HG02763 (cell line): ENCODE measurements at regions not wholly inside any gene's neighbourhood (a gene's known extent, or its start where the extent isn't known, plus 50 kb on each side); places are given as distances from the start of the nearest gene placed in this dataset.
"Not testable (repeated sequence)": the region's sequence is repeated elsewhere in the genome, so short reads cannot be mapped to it uniquely, and the experiment has no call there.

ENCODE experiments used
- ATAC-seq: cut with Tn5 transposase; IDR thresholded peaks from one replicate; pipeline ENCODE4 v1.9.1; 2021; ENCODE audit warnings: mild to moderate bottlenecking, moderate library complexity; ENCODE audit not compliant: unreplicated experiment

DNA sequence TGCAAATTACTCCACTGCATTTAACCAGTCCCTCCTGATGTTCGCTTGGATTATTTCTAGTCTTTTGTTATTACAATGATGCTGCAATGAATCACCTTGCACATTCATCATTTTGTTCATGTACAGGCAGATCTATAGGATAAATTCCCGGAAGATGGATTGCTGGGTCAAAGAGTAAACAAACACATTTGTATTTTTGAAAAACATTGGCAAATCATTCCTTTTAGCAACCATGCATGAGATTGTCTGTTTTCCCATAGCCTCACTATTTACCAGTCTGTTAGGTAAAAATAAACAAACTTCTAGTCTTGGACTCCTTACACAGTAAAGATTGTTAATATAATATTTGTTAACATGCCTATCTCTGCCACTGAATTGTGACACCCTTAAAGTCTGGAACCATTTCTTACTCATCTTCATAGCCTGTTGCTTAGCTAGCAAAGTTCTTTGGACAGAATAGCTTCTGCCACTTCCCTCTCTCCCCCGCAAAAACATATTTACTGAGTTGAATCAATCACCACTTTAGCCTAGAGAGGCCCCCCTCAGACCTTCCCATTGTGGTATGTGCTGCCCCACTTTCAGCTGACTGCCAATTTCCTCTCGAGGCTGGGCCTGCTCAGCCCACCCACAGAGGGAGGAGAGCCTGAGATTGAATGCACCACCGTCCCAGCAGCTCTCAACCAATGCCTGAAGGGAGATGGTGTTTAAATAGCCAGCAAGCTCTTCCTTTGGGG, 108.4 kb upstream of the ATXN3L start:
- ATAC-seq: no peak

DNA sequence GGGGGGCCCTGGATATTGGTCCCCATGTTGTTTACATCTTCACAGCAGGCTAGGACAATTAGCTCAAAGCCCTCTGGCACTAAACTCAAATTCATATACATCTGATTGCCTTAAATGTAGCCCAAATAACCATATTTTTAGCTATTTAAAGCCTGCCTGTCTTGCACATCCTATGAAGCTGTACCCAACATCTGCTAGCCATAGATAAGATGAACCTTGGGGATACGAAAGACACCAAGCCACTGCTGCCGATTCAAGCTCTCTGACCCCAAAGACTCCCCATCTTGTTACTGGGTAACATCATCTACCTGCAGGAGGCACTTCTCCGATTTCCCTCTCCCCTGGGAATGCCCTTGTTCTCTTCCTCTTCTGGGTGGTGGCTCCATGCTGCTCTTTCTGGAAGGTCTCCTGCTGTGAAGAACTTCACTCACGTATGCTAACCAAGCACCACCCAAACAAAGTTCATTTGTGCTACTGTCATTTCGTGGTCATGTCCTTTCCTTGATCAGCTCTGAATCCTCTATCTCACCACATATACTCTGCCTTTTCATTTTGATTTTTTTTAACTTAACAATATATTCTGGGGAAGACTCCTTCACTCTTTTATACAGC, 107.7 kb upstream of the ATXN3L start:
- ATAC-seq: no peak

DNA sequence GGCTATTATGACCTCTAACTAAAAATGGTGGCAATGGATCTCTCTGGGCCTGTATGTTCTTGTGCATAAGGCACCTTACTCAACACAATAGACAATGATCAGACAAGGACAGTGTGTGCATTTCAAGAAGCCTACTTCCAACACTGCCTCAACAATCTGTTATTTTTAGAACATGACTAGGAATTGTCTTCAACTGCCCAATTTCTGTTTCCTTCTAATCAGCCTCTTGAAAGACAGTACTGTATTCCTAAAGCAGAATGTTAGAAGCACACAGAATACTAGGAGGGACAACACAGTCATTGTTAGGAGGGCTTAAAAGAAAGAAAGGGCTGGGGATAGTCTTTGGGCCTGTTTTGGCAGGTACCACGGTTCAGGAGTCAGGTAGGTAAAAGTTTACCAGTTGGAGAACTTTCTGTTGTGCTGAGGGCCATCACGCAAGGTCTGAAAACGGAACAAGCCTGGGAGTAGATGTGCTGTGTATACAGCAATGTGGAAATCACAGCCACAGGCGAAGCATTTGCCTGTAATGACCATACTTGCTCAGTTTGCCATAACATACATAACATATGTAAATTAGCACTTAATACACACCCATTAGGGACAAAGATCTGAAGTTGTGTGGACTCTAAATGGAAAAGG, 100.8 kb upstream of the ATXN3L start:
- ATAC-seq: no peak

DNA sequence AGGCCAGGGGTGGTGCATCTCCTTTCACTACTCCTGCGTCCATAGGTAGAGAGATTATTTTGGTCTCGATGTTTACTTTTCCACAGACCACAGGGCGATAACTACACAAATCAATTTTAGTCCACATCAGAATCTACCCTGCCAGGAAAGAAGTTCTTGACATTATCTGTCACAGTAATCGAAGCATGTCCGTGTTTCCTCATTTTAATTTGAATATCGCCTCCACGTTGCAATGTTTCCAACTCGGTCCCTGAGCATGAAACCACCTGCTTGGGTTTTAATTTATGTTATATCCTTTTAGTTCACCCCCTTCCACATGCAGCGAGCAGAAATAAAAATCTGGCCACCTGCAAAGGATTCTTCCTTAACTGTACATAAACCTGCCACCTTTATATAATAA, 100.1 kb upstream of the ATXN3L start:
- ATAC-seq: no peak

DNA sequence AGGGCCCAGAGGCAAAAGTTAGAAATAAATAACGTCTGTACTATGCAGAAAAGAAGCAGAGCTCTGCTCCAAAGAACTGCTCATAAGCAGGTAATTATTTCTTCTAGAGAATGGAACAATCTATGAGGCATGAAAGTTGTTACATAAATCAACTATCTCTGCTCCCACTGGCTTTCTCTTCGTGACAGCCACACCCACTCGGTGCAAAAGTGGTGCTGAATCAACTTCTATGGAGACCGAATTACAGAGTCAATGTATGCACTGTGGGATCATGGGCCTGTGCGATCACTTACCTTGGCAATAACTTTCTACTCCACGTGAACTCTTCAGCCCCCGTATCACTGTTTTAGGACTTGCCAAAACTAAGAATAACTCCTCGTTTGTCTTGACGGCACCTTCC, 99.4 kb upstream of the ATXN3L start:
- ATAC-seq: no peak

DNA sequence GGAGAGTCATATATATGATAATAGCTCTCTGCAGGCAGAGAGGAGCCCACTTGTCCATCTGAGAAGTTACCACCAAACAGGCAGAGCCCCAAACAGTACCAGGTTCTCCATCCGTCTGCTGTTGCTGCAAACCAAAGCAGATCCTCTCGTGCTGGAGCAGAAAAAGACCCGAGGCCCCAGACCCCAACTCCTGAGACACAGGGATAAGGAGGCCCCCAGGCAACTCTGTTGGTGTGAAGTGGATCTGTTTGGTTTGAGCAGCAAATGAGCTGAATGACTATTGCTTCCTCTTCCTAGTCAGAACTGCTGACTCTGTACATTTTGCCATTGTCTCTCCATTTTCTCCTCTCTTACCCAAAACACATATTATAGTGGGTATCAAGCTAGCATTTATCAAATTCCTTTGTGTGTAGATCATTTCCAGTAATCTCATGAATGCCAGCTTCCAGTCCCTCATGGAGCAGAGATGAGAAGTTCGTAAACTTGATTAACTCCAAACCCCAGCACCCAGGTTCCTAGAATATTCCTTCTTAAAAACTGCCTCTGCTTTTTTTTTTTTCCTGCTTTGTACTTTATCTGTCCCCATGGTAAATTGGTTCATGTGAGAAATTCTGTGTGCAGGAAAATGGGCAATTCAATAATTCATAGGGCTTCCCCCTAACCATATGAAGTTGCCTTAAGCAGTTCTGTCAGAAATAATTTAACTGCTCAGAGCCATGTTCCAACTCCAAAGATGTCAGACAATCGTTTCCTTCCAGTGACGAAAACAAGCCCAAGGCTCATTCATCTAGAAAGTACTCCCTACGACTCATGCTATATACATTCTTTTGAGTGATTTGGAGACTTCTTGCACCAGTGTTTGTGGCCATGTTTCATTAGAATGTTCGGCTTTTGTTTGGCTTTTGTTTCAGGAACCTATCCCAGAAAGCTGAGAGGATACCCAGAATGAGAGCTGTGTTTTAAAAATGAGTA, 98.6 kb upstream of the ATXN3L start:
- no peak for ATAC-seq

DNA sequence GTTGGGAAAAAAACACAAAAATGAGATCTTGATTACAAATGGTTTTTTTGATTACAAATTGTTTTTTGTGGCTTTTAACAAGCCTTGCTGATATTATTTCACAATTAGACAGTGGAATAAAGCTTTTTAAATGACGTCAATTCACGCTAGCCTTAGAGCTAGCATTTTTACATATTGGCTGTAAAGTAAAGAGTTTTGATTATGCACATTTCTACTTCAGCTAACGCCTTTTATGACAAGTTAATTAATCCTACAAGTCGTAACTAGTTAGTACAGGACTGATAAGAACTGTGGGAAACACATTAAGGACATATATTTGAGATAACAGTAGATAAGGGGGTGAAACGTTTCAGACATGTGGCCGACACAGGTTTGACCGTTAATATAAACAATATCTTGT, 95.7 kb upstream of the ATXN3L start:
- ATAC-seq: no peak

DNA sequence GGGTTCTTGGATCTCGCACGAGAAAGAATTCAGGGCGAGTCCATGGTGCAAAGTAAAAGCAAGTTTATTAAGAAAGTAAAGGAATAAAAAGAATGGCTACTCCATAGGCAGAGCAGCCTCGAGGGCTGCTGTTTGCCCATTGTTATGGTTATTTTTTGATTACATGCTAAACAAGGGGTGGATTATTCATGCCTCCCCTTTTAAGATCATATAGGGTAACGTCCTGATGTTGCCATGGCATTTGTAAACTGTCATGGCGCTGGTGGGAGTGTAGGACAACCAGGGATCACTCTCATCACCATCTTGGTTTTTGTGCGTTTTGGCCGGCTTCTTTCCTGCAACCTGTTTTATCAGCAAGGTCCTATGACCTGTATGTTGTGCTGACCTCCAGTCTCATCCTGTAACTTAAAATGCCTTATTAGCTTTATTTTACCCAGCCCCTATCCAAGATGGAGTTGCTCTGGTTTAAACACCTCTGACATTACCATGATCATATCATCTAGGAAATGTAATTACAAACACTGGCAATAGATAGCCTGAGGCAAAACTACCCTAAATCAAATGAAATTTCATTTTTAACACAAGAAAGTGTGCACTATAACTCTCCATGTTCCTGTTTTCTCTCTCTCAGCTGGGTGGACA, 94.3 kb upstream of the ATXN3L start:
- no peak for ATAC-seq

DNA sequence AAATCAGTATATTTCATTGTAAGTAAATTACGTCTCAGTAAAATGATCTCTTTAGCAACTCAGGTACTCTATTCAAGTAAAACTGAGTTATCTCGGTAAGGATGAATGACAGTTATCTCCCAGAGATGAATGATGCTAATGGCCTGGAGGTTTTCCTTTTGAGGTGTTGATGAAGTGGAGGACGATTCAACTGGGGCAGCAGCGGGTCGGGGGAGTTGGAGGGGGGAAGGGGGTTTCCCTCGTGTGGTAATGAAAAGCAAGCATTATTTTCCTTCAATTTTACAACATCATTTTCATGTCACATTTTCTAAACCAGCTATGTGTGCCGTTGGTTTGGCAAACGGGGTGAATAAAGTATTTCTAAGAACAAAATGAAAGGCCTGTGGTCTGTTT, 92.4 kb upstream of the ATXN3L start:
- ATAC-seq: no peak

DNA sequence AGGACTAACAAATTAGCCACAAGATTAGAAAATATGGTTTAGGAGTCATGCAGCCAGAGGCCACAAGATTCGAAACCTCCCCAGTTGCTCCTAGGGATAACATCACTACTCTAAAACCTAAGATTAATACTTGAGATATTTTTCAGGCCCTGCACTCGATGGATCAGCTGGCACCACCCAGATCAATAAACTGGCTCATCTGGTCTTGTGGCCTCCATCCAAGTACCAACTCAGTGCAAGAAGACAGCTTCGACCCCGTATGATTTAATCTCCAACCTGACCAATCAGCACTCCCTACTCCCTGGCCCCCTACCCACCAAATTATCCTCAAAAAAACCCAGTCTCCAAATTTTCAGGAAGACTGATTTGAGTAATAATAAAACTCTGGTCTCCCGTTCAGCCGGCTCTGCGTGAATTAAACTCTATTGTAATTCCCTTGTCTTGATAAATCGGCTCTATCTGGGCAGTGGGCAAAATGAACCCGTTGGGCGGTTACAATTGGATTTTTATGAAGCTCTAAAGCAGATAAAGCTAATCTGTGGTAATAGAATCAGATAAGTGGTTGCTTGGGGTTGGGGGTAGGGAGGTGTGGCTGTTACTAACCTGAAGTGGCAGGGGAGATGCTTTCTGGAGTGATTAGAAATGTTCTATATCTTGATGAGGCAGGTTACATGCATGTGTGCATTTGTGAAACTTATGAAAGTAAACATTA, 91.8 kb upstream of the ATXN3L start:
- no peak for ATAC-seq

DNA sequence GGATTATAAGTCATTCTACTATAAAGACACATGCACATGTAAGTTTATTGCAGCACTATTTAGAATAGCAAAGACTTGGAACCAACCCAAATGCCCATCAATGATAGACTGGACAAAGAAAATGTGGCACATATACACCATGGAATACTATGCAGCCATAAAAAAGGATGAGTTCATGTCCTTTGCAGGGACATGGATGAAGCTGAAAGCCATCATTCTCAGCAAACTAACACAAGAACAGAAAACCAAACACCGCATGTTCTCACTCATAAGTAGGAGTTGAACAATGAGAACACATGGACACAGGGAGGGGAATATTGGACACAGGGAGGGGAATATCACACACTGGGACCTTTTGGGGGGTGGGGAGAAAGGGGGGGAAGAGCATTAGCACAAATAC, 88.7 kb upstream of the ATXN3L start:
- ATAC-seq: not testable (repeated sequence)

DNA sequence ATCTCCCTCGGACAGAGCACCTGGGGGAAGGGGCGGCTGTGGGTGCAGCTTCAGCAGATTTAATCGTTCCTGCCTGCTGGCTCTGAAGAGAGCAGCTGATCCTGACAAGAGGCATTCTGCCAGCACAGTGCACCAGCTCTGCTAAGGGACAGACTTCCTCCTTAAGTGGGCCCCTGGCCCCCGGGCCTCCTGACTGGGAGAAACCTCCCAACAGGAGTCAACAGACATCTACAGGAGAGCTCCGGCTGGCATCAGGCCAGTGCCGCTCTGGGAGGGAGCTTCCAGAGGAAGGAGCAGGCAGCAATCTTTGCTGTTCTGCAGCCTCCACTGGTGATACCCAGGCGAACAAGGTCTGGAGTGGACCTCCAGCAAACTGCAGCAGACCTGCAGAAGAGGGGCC, 84.9 kb upstream of the ATXN3L start:
- not testable (repeated sequence) for ATAC-seq

DNA sequence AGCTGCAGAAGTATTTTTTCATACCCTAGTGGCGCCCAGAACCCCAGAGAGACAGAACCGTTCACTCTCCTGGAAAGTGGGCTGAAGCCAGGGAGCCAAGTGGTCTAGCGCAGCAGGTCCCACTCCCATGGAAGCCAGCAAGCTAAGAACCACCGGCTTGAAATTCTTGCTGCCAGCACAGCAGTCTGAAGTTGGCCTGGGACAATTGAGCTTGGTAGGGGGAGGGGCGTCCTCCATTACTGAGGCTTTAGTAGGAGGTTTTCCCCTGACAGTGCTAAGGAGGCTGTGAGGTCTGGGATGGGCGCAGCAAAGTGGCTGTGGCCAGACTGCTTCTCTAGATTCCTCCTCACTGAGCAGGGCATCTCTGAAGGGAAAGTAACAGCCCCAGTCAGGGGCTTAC, 84.5 kb upstream of the ATXN3L start:
- no peak for ATAC-seq

DNA sequence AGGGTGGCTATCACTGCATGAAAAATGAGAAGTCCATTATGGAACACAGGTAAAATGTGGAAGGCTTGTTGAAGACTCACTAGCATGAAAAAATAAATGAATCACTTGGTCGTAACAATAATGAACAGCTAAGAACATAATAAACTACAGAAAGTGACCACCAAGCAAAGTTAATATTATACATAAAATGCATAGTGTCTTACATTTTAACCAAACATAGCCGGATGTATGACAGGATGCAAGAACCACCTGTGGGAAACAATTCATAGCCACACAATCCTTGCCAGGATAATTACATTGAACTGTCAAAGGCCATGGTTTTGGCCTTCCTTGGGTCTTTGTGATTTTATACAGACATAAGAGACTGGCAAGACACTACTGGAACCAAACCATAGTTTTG, 81.9 kb upstream of the ATXN3L start:
- ATAC-seq: no peak

DNA sequence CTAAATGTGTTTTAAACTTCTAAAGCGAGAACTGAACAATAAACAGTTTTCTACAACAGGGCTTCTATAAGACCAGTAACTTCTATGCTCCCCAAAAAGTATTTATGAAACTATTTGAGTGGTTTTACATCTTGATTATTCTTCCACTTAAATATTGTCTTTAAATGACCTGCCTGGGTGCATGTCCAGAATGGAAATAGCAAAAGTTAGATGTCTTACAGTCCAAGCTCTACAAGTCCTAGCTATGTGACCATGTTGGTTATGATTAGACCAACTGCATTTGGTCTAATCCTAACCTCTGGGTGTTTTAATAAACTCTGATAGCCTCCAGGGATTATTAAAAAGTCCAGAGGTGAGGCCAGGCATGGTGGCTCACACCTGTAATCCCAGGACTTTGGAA, 79.0 kb upstream of the ATXN3L start:
- no peak for ATAC-seq

DNA sequence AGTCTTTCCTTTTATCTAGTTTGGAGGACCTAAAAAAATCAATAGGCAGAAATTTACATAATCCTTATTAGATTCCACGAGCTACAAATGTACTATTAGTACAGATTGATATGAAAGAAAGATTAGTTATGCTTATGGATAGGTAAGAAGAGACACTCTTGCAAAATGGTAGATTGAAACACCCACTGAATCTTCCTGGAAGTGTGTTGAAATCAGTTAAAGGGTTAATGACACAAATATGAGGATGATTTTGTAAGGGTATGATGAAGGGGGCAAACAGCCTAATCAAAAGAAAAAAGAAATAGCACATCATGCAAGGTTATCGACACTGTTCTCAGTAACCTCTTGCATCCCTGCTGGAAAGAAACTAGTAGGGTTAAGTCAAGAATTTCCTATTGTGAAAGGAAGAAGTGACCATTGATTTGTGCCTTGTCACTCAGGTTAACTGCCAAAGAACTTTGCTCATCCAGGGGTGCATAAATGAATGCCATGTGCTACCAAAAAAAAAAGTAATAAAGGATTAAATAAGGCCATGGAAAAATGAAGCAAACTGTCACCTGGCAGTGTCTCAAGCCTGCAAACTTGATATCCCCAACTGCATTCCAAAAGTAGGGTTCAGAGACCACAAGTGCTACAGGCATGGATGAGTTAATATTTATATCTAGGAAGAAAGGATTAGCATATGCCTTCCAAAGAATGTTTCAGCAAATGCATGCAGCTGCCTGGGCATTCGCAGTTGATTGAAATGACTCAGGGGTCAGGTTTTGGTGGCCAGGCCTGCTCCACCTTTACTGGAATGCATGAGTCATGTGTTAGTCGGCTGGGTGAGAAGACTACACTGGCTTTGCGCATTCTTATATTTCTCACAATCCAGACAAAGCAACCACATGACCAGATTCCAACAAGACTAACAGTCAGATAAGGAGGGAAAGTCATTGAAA, 78.3 kb upstream of the ATXN3L start:
- ATAC-seq: no peak

DNA sequence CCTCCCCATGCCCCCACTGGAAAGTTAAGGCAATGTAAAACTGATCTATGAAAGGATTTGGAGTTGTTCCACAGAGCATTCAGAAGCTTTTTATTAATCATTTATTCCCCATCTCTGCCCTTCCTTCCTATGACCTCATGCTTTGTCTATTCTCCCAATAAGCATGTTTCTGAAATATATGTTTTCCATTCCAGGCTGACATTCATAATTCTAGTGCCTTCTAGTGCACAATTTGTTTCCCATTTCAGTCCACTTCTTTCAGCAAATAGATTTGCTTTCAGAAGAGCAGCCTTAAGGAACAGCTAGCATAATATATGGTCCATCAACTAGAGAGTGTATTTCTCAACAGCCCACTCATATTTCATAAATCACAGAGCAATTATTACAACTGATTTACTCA, 77.1 kb upstream of the ATXN3L start:
- ATAC-seq: no peak

DNA sequence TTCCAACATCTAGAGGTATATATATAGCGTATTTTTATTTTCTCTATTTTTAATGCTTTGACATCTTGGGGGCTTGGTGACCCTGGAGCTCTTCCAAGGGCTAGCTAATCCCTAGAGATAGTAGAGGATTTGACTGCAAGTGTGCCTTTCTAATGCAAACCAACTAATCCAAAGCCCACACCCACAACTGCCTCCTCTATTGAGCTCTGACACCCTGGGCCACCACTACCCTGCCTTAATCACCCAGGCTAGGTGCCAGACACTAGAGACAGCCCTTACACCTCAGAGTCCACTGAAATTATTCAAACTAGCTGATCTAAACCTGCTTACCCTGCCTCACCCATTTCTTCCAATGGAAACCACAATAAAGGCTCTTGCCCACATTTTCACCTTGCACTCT, 69.6 kb upstream of the ATXN3L start:
- no peak for ATAC-seq
